HG02885 (cell line): ENCODE measurements at regions not wholly inside any gene's neighbourhood (a gene's known extent, or its start where the extent isn't known, plus 50 kb on each side); places are given as distances from the start of the nearest gene placed in this dataset.
A peak's percentile ranks its signal among the peaks of the same experiment; 100 is the strongest.
"Not testable (repeated sequence)": the region's sequence is repeated elsewhere in the genome, so short reads cannot be mapped to it uniquely, and the experiment has no call there.

Source experiments
- ATAC-seq: cut with Tn5 transposase; IDR thresholded peaks from one replicate; pipeline ENCODE4 v1.9.1; 2021; ENCODE audit warnings: mild to moderate bottlenecking; ENCODE audit not compliant: unreplicated experiment, poor library complexity

- ATAC-seq: no peak
These were observed 302.2 kb downstream of the LMBRD1 start for GRCh38 chr6:69494595-69494994.

- ATAC-seq: peak; percentile 44
These were observed 306.8 kb downstream of the LMBRD1 start for GRCh38 chr6:69489970-69490369.

DNA sequence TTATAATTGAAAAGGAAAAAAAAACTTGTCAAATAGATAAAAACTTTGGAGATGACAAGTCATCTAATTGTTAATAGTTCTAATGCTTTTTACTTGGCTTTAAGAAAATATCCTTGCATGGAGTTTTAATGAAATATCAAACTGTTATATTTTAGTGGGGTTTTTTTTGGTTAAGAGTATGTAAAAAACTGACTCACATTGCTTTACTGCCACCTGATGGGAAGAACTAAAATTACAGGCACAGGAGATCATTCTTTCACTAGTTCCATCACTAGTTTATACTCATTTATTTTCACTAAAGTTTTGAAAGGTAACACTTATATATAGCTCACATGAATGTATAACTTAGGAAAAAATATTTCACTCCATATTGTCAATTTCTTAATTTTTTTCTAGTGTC lies 309.1 kb downstream of the LMBRD1 start:
- ATAC-seq: peak; percentile 54

DNA sequence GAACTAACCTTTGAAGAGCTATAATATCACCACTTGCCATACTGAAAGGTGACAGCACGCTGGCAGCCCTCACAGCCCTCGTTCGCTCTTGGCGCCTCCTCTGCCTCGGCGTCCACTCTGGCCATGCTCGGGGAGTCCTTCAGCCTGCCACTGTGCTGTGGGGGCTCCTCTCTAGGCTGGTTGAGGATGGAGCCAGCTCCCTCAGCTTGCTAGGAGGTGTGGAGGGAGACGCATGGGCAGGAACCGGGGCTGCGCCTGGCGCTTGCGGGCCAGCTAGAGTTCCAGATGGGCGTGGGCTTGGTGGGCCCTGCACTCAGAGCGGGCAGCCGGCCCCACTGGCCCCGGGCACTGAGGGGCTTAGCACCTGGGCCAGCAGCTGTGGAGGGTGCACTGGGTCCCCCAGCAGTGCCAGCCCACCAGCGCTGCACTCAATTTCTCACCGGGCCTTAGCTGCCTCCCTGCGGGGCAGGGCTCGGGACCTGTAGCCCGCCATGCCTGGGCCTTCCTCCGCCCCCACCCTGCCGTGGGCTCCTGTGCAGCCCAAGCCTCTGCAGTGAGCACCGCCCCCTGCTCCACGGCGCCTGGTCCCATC lies 329.7 kb downstream of the LMBRD1 start:
- ATAC-seq: no peak

GRCh38 chr6:69465866-69466265 lies 330.9 kb downstream of the LMBRD1 start:
- no peak for ATAC-seq

- no peak for ATAC-seq
These were observed 340.7 kb downstream of the LMBRD1 start for GRCh38 chr6:69456086-69456485.

- ATAC-seq: not testable (repeated sequence)
These were observed 342.2 kb downstream of the LMBRD1 start for GRCh38 chr6:69454619-69455018.

DNA sequence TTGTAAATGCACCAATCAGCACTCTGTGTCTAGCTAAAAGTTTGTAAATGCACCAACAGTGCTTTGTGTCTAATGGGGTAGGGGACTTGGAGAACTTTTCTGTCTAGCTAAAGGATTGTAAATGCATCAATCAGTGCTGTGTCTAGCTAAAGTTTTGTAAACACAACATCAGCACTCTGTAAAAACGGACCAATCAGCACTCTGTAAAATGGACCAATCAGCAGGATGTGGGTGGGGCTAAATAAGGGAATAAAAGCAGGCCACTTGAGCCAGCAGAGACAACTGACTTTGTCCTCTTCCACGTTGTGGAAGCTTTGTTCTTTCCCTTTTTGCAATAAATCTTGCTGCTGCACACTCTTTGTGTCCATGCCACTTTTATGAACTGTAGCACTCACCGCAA lies 346.3 kb downstream of the LMBRD1 start:
- ATAC-seq: not testable (repeated sequence)

- ATAC-seq: no peak
These were observed 346.9 kb downstream of the LMBRD1 start for GRCh38 chr6:69449887-69450286.
